Omental fat pad (tissue), 3 donors: ENCODE measurements at regions not wholly inside any gene's neighbourhood (a gene's known extent, or its start where the extent isn't known, plus 50 kb on each side); places are given as distances from the start of the nearest gene placed in this dataset.

ENCODE experiments used
- ATAC-seq: fragments of 150-250 bp; one replicate; pipeline ENCODE4 v1.9.1; 2016; ENCODE audit warnings: mild to moderate bottlenecking, moderate library complexity; ENCODE audit not compliant: low FRiP score
- DNase-seq: peaks from one replicate; pipeline ENCODE4 v3.0.0-alpha.2; 2019; ENCODE audit warnings: low spot score
- TF ChIP-seq, protein P1 (sequence below), 3 donors: fragments of 450-650 bp; IDR thresholded peaks; one replicate each; pipeline ENCODE4 v1.5.1; 2016 to 2017; ENCODE audit warnings: antibody characterized with exemption in 3 of 3, mild to moderate bottlenecking in 3 of 3, moderate library complexity in 2 of 3

DNA sequence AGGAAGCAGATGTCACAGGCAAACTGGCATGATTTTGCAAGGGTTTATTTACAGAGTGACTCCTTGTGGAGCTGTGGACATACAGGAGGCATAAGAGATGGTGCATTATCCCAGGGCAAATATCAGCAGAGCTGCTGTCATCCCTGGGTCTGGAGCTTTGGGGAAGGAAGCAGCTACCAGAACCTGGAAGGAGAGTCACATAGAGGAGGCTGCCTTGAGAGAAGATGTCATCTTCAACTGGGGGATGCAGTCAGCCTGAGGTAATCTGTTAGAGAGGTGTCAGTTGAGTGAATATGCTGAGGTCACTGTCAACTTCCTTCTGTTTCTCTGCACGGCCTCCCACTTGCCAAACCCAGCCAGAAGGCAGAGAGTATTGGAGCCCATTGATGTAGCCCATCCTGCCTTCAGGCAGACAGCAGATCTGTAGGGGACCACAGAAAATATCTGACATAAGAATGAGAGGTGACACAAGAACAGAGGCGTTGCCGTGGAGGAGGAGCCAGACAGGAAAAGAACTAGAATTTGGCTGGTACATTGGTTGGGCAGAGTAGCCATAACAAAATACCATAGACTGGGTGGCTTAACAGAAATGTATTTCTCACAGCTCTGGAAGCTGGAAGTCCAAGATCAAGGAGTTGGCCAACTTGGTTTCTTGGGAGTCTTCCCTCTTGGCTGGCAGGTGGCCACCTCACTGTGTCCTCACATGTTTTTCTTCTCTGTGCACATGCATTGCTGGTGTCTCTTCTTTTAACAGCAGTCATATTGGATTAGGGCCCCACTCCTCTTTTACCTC is 102.8 kb downstream of the SNX18 start:
- ATAC-seq: no peak
- DNase-seq: no peak

DNA sequence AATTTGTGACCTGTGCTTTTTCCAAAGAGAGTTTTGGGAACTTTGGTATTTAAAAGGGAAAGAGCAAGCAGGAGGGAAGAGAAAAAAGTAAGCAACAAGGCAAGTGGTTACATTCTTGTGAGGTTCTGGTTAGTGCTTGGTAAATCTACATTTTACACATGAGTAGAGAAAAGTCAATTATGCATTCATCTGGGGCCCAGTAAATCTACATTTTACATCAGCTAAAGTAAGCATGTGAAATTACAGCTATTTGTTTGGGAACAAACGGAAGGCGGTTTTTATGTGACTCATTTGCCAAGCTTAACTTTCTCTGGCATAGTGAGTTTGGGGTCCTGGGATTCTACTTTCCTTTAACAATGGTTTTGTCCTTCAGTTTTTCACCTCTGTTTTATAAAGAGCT is 102.2 kb downstream of the SNX18 start:
- TF ChIP-seq, protein P1, sequence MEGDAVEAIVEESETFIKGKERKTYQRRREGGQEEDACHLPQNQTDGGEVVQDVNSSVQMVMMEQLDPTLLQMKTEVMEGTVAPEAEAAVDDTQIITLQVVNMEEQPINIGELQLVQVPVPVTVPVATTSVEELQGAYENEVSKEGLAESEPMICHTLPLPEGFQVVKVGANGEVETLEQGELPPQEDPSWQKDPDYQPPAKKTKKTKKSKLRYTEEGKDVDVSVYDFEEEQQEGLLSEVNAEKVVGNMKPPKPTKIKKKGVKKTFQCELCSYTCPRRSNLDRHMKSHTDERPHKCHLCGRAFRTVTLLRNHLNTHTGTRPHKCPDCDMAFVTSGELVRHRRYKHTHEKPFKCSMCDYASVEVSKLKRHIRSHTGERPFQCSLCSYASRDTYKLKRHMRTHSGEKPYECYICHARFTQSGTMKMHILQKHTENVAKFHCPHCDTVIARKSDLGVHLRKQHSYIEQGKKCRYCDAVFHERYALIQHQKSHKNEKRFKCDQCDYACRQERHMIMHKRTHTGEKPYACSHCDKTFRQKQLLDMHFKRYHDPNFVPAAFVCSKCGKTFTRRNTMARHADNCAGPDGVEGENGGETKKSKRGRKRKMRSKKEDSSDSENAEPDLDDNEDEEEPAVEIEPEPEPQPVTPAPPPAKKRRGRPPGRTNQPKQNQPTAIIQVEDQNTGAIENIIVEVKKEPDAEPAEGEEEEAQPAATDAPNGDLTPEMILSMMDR (IDR thresholded peaks at IDR 0.05): no peak
- DNase-seq (no peak), ATAC-seq (no peak)

More for the DNA sequence above, 102.8 kb downstream of the SNX18 start:
- TF ChIP-seq, protein P1 (IDR thresholded peaks at IDR 0.05): no peak

DNA sequence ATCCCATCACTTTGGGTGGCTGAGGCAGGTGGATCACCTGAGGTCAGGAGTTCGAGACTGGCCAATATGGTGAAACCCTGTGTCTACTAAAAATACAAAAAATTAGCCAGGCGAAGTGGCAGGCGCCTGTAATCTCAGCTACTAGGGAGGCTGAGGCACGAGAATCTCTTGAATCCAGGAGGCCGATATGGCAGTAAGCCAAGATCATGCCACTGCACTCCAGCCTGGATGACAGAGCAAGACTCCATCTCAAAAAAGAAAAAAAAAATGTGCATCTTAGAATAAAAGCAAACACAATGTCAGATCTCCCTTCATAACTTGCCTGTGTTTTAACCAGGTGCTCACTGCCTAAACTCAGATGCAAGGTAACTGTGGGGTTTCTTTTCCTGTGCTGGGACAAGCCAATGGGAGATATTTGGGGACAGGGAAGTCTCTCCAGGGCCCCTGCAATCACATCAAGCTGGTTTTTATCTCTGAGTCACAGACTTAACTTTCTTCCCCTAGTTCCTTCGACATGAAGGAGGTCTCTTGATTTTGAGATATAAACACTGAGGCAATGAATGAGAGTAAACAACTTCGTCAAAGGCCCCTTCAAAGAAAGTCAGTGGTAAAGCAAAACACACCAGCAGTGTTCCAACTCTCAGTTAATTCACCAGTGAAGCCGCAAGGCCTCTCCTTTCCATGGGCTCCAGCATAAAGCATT is 99.1 kb downstream of the SNX18 start:
- ATAC-seq: no peak
- no peak for DNase-seq
- TF ChIP-seq, protein P1 (IDR thresholded peaks at IDR 0.05): no peak

DNA sequence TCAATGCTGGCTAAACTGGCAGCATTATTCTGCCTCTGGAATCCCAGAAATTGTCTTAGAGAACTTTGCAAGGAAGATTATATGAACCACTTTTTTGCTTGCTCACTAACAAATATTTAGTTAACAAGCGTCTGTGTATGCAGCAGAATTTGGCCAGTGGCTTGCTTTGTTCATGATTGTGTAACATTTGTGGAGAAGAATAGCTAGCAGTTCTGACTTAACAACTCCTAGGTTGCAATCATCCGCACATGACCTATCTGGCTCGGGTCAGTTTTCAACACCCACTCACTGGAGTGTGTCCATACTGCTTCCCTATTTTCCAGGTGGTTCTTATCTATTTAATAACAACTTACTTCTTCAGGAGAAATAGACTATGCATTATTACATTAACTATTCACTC is 98.5 kb downstream of the SNX18 start:
- DNase-seq (no peak), ATAC-seq (peak; percentile 93)
- TF ChIP-seq, protein P1 (IDR thresholded peaks at IDR 0.05): no peak

- DNase-seq: no peak
- TF ChIP-seq, protein P1 (IDR thresholded peaks at IDR 0.05): no peak
- no peak for ATAC-seq
Measured at GRCh38 chr5:54615381-54615780, 97.8 kb downstream of the SNX18 start.

- no peak for ATAC-seq
Measured at GRCh38 chr5:54612711-54613110, 95.2 kb downstream of the SNX18 start.

More at GRCh38 chr5:54612711-54613110, 95.2 kb downstream of the SNX18 start:
- no peak for DNase-seq
- TF ChIP-seq, protein P1 (IDR thresholded peaks at IDR 0.05): no peak
